ENCODE measurements at regions not wholly inside any gene's neighbourhood (a gene's known extent, or its start where the extent isn't known, plus 50 kb on each side); places are given as distances from the start of the nearest gene placed in this dataset.

DNA sequence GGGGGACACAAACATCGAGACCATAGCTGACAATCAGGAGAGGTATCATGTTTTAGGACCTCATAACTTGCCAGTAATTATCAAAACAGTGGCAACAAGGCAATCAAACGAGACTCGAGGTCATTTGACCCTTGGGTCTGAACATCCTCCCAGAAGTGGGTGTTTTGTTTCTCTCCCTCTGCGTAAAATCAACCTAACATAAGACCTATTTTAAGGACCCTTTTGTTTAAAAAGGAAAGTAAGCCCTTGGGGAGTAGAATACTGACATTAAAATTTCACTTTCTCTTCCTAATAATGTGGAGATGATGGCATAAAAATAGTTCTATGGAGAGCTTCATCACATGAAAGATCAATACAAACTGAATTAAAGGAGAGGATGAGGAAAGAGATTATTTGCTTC lies 106.2 kb upstream of the PUDP start:
- TF ChIP-seq CTCF (IDR thresholded peaks at IDR 0.05) (no peak), EP300 (IDR thresholded peaks at IDR 0.05) (no peak), POLR2A (IDR thresholded peaks at IDR 0.05) (no peak)
